ENCODE measurements at regions not wholly inside any gene's neighbourhood (a gene's known extent, or its start where the extent isn't known, plus 50 kb on each side); places are given as distances from the start of the nearest gene placed in this dataset.

GRCh38 chr15:62521396-62521795 lies 356.3 kb upstream of the C2CD4B start:
- H3K9me2 ChIP-seq (replicated peaks; ENCODE audit: insufficient read depth, low read length) = no peaks in the 10 kb centered on the region
- no peak for DNase-seq
- no peak for TF ChIP-seq CTCF (IDR thresholded peaks at IDR 0.05; ENCODE audit: low read length)
- no peak for TF ChIP-seq EZH2 (optimal IDR thresholded peaks at IDR 0.05; ENCODE audit: low read depth, low read length)
- no peak for TF ChIP-seq EZH2phosphoT487 (IDR thresholded peaks at IDR 0.05; ENCODE audit: low read length)
- H3K27ac ChIP-seq (ENCODE audit: low read length) = no peak overlapping the region
- no peaks in the 10 kb centered on the region for H4K20me1 ChIP-seq (ENCODE audit: insufficient read depth, low read length)
- H3K27me3 ChIP-seq (replicated peaks; ENCODE audit: insufficient read depth, low read length) = no peaks in the 10 kb centered on the region
- H3K4me1 ChIP-seq (ENCODE audit: low read length) = no peaks in the 10 kb centered on the region
- H3K4me3 ChIP-seq (ENCODE audit: low read length) = no peak overlapping the region
- no peaks in the 10 kb centered on the region for H3K79me2 ChIP-seq (ENCODE audit: low read length)
- H3K4me2 ChIP-seq (ENCODE audit: low read depth, low read length) = no peak overlapping the region
- H3K36me3 ChIP-seq (replicated peaks; ENCODE audit: insufficient read depth, low read length) = no peaks in the 10 kb centered on the region
- H3F3A ChIP-seq (ENCODE audit: insufficient read depth, low read length) = no peaks in the 10 kb centered on the region
- no peak overlapping the region for H3K9ac ChIP-seq (ENCODE audit: low read length)
- no peaks in the 10 kb centered on the region for H3K9me3 ChIP-seq (replicated peaks; ENCODE audit: insufficient read depth, low read length)
- H2AFZ ChIP-seq (ENCODE audit: low read length) = no peak overlapping the region

GRCh38 chr15:62524848-62525247 lies 359.8 kb upstream of the C2CD4B start:
- Histone ChIP-seq H3K4me2 (ENCODE audit: low read depth, low read length) (no peak overlapping the region), H2AFZ (ENCODE audit: low read length) (no peak overlapping the region), H3K9me2 (replicated peaks; ENCODE audit: insufficient read depth, low read length) (no peaks in the 10 kb centered on the region), H3K4me3 (ENCODE audit: low read length) (no peak overlapping the region), H3K9ac (ENCODE audit: low read length) (no peak overlapping the region), H3F3A (ENCODE audit: insufficient read depth, low read length) (no peaks in the 10 kb centered on the region), H4K20me1 (ENCODE audit: insufficient read depth, low read length) (no peaks in the 10 kb centered on the region), H3K79me2 (ENCODE audit: low read length) (no peaks in the 10 kb centered on the region), H3K36me3 (replicated peaks; ENCODE audit: insufficient read depth, low read length) (no peaks in the 10 kb centered on the region), H3K27me3 (replicated peaks; ENCODE audit: insufficient read depth, low read length) (no peaks in the 10 kb centered on the region), H3K27ac (ENCODE audit: low read length) (no peak overlapping the region), H3K9me3 (replicated peaks; ENCODE audit: insufficient read depth, low read length) (no peaks in the 10 kb centered on the region), H3K4me1 (ENCODE audit: low read length) (no peaks in the 10 kb centered on the region)
- no peak for TF ChIP-seq EZH2 (optimal IDR thresholded peaks at IDR 0.05; ENCODE audit: low read depth, low read length)
- no peak for TF ChIP-seq CTCF (IDR thresholded peaks at IDR 0.05; ENCODE audit: low read length)
- no peak for TF ChIP-seq EZH2phosphoT487 (IDR thresholded peaks at IDR 0.05; ENCODE audit: low read length)
- no peak for DNase-seq

GRCh38 chr15:62527387-62527786 lies 362.3 kb upstream of the C2CD4B start:
- Histone ChIP-seq H3K9me3 (replicated peaks; ENCODE audit: insufficient read depth, low read length) (no peaks in the 10 kb centered on the region), H3K9ac (ENCODE audit: low read length) (no peak overlapping the region), H3K27ac (ENCODE audit: low read length) (no peak overlapping the region), H3F3A (ENCODE audit: insufficient read depth, low read length) (no peaks in the 10 kb centered on the region), H4K20me1 (ENCODE audit: insufficient read depth, low read length) (no peaks in the 10 kb centered on the region), H3K4me2 (ENCODE audit: low read depth, low read length) (no peak overlapping the region), H3K4me3 (ENCODE audit: low read length) (no peak overlapping the region), H3K27me3 (replicated peaks; ENCODE audit: insufficient read depth, low read length) (no peaks in the 10 kb centered on the region), H3K4me1 (ENCODE audit: low read length) (no peaks in the 10 kb centered on the region), H3K79me2 (ENCODE audit: low read length) (no peaks in the 10 kb centered on the region), H2AFZ (ENCODE audit: low read length) (no peak overlapping the region), H3K36me3 (replicated peaks; ENCODE audit: insufficient read depth, low read length) (no peaks in the 10 kb centered on the region), H3K9me2 (replicated peaks; ENCODE audit: insufficient read depth, low read length) (no peaks in the 10 kb centered on the region)
- DNase-seq = no peak
- TF ChIP-seq CTCF (IDR thresholded peaks at IDR 0.05; ENCODE audit: low read length) (no peak), EZH2phosphoT487 (IDR thresholded peaks at IDR 0.05; ENCODE audit: low read length) (no peak), EZH2 (optimal IDR thresholded peaks at IDR 0.05; ENCODE audit: low read depth, low read length) (no peak)

Measured in MM.1S (cell line).